ENCODE measurements at regions not wholly inside any gene's neighbourhood (a gene's known extent, or its start where the extent isn't known, plus 50 kb on each side); places are given as distances from the start of the nearest gene placed in this dataset.

DNA sequence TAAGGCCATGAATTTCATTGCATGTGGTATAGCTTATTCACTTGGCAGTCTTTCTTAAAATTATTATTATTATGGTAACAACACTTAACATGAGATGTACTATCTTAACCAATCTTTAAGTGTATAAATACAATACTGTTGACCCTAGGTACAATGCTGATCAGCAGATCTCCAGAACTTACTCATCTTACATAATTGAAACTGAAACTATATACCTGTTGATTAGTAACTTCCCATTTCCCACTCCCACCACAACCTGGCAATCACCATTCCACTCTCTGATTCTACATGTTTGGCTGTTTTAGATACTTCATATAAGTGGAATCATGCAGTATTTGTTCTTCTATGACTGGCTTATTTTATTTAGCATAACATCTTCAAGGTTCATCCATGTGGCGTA lies 150.2 kb upstream of the POU2AF2 start:
- DNase-seq (ENCODE audit: low read depth, low spot score), result no peak

- DNase-seq (ENCODE audit: low read depth, low spot score), result no peak
Observed at GRCh38 chr11:111093061-111093460, 152.5 kb upstream of the POU2AF2 start.

GRCh38 chr11:111091321-111091938 lies 154.1 kb upstream of the POU2AF2 start:
- no peak for DNase-seq (ENCODE audit: low read depth, low spot score)

GRCh38 chr11:111089759-111090158 lies 155.8 kb upstream of the POU2AF2 start:
- no peak for DNase-seq (ENCODE audit: low read depth, low spot score)

GRCh38 chr11:111088847-111089355 lies 156.6 kb upstream of the POU2AF2 start:
- no peak for DNase-seq (ENCODE audit: low read depth, low spot score)

- DNase-seq (ENCODE audit: low read depth, low spot score), result no peak
Observed at GRCh38 chr11:111086058-111086457, 159.5 kb upstream of the POU2AF2 start.

GRCh38 chr11:111082664-111083063 lies 162.9 kb upstream of the POU2AF2 start:
- DNase-seq (ENCODE audit: low read depth, low spot score), result no peak

GRCh38 chr11:111081021-111081511 lies 164.5 kb upstream of the POU2AF2 start:
- no peak for DNase-seq (ENCODE audit: low read depth, low spot score)

GRCh38 chr11:111077530-111078322 lies 167.8 kb upstream of the POU2AF2 start:
- no peak for DNase-seq (ENCODE audit: low read depth, low spot score)

DNA sequence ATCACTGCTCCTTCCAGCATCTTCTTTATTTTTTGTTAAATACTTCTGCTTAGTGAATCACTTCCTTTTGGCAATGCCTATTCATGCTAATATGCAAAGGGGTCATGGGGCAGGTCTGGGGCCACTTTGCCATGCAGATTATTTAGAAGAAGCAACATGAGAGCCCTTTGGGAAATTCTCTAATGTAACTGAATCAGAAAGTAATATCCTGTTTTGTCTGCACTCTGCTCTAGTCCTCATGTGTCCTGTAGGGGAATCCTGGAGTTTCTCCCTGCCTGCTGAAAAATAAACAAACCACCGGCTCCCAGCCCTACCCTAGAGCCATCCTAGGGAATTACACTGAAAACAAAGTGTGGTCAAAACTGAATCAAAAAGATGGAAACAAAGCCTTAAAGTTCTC lies 176.5 kb upstream of the POU2AF2 start:
- DNase-seq (ENCODE audit: low read depth, low spot score), result no peak

DNA sequence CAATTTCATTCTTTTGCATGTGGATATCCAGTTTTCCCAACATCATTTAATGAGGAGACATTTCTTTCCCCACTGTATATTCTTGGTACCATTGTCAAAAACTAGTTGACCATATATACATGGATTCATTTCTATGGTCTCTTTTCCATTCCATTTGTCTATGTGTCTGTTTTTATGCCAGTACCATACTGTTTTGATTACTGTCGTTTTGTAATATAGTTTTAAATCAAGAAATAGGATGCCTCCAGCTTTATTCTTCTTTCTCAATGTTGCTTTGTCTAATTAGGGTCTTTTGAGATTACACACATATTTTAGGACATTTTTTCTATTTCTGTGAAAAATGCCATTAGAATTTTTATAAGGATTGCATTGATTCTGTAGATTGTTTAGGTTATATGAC lies 177.5 kb upstream of the POU2AF2 start:
- DNase-seq (ENCODE audit: low read depth, low spot score), result no peak

DNA sequence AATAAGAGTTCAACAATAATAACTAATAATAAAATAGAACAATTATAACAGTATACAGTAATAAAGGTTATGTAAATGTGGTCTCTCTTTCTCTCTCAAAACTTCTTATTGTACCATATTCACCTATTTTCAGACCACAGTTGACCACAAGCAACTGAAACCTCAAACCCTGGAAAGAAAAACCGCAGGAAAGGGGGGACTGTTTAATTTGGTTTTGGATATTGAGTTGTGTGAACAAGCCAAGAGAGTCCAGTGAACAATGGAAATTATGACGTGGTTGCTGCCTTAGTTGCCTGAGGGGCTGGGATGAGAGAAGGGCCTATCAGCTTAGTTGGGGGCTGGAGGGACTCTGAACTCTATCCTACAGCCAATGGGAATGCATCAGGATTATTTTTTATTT lies 178.7 kb upstream of the POU2AF2 start:
- DNase-seq (ENCODE audit: low read depth, low spot score), result no peak

DNA sequence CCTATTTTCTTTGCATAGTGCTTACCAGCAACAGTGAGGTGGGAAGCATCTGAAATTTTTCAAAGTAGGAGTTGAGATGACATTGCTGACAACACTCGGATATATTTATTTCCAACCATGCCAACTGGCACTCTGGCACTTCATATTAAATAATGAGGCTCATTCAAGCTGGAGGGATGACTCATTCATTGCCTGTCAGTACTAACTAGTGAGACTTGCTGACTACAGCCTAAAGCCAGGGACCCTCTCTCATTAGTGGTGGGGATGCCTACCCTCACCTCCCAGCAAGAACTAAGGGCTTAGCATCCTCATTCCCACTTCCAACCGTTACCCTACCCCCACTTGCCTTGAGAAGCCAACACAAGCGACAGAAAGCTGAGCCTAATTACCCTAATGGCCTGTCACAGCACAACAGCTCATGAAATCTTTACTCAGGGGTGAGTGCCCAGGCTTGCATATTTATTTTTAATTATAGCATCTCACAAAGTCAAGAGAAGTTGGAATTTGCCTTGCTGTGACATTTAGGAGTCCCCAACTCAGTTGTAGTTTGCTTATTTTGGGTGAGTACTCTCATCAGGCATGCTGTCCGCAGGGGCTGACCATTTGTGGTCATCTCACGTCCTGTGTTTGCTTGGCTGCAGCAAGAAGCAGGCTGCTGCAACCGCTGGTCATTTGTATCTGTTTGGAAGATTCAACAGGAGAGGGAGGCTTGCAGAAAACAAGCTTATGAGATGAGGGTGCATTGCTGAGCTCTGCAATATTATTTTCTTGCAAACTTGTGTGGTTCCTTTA lies 181.6 kb upstream of the POU2AF2 start:
- DNase-seq (ENCODE audit: low read depth, low spot score), result peak; percentile 69

DNA sequence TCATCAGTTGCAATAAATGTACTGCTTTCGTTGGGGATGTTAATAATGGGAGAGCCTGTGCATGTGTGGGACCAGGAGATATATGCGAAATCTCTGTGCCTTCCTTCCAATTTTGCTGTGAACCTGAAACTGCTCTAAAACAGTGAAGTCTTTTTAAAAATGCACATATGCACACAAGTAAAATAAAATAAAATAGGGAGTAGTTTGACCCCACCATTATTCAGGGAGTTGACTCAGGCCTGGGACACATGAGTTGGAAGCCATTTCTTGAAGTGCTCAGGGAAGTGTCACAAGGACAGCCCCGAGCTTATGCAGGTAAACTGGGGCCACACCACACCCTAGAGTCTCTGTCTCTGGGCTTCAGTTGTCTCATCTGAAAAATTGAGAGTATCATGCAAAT lies 183.1 kb upstream of the POU2AF2 start:
- DNase-seq (ENCODE audit: low read depth, low spot score), result no peak

GRCh38 chr11:111059726-111060125 lies 185.8 kb upstream of the POU2AF2 start:
- no peak for DNase-seq (ENCODE audit: low read depth, low spot score)

GRCh38 chr11:111049131-111049530 lies 196.4 kb upstream of the POU2AF2 start:
- no peak for DNase-seq (ENCODE audit: low read depth, low spot score)

DNA sequence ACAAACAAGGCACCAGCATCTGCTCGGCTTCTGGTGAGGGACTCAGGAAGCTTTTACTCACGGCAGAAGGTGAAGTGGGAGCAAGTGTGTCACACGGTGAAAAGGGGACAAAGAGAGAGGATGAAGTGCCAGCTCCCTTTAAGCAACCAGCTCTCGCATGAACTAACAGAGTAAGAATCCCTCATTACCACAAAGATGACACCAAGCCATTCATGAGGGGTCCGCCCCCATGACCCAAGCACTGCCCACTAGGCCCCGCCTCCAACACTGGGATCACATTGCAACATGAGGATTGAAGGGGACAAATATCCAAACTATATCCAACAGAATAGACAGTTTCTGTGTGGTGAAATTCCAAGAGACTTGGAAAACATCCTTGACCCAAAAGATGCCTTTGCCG lies 198.2 kb upstream of the POU2AF2 start:
- no peak for DNase-seq (ENCODE audit: low read depth, low spot score)

GRCh38 chr11:111046291-111046690 lies 199.2 kb upstream of the POU2AF2 start:
- no peak for DNase-seq (ENCODE audit: low read depth, low spot score)

DNA sequence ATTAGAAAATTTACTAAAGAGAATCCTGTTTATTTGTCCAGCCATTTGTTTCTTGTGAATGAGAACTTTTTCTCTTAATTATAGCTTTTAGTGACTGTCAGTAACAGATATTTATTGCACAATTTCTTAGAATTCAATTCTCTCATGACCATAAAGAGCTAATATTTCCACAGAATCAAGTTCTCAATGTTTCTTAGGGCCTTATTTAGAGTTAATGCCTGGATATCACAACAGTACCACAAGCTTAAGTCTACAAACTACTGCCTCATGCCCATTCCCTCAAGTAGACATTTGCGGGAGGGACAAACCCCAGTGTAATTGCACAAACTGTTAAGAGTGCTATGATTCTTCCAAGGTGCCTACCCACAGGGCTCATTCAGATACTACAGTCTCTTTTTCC lies 199.7 kb upstream of the POU2AF2 start:
- DNase-seq (ENCODE audit: low read depth, low spot score), result no peak

GRCh38 chr11:111045407-111045803 lies 200.1 kb upstream of the POU2AF2 start:
- no peak for DNase-seq (ENCODE audit: low read depth, low spot score)

DNA sequence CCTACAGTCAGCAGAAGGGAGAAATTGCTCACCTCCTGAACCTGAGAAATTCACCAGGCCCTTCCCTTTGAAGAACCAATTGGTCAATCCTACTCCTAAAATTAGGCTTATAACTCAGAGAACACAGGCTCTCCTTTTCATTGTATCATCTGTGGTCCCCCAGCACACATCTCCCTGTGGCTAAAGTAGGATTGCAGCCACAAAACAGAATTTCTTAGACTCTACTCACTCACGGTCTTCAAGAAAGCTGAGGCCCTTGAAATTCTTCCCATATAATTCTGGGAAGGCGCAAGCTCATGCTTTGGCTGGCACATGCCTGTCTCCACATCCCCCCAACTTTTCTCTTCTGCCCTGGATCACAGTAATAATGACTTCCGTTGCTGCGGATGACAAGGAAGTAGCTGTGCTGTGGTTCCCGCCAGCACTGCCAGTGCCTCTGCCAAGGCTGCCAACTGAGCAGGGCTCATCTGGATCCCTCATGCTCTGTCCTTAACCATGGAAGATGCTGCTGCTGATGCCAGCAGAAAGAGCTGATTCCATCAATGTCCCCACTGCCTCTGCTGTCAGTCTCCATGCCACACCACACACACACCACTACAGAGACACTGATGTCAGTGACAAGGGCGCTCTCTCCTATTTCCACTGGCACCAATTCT lies 200.6 kb upstream of the POU2AF2 start:
- DNase-seq (ENCODE audit: low read depth, low spot score), result no peak

DNA sequence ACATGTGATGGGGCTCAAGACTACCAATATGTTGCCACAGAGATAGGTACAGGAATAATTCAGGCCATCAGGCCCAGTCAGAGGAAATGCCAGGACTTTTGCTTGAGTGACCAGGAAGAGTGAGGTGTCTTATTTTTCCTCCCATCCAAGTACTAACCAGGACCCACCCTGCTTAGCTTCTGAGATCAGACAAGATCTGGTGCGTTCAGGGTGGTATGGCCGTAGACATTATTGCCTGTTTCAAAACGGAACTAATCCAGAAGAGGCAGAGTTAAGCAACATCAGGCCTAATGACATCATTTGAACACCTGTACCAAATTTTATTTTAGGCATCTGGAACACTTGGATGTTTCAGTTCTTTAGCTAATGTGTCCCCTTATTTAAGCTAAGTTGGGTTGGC lies 205.5 kb upstream of the POU2AF2 start:
- no peak for DNase-seq (ENCODE audit: low read depth, low spot score)
